Panc1 (cell line): ENCODE measurements at regions not wholly inside any gene's neighbourhood (a gene's known extent, or its start where the extent isn't known, plus 50 kb on each side); places are given as distances from the start of the nearest gene placed in this dataset.

Experiments used
- ATAC-seq: fragments of 200-7000 bp; cut with Tn5 transposase; 2 replicates; pipeline ENCODE4 v1.9.1; 2020; ENCODE audit warnings: mild to moderate bottlenecking, moderate library complexity
- BruUV-seq: library from RNA; stranded (reverse); fragments of 400-500 nt; replicated peaks from 2 replicates; lab custom pipeline; 2021; lab: Mats Ljungman, UMichigan
- CTCF ChIA-PET: fragments of 300-600 bp; sonication (Branson Sonifier 250); formaldehyde crosslinking; loops from one replicate; lab custom pipeline; 2022; ENCODE audit warnings: antibody characterized with exemption; lab: Charles Lee
- POLR2A ChIA-PET: fragments of 300-600 bp; sonication (Branson Sonifier 250); formaldehyde crosslinking; loops from one replicate; lab custom pipeline; 2022; ENCODE audit warnings: antibody characterized with exemption; lab: Charles Lee
- DNase-seq: peaks from one replicate; pipeline ENCODE4 v3.0.0-alpha.2; 2010; ENCODE audit warnings: low read depth, low spot score
- H3K27ac ChIP-seq: 2 replicates; pipeline ENCODE4 v1.5.1; 2011; ENCODE audit warnings: mild to moderate bottlenecking, low read length, inconsistent platforms
- H3K27me3 ChIP-seq: fragments of 200-500 bp; sonication (Bioruptor generic); 2 replicates; pipeline ENCODE4 v1.6.0; 2014; ENCODE audit warnings: low read length, inconsistent platforms; ENCODE audit not compliant: control insufficient read depth, insufficient read depth
- H3K36me3 ChIP-seq: fragments of 200-500 bp; sonication (Bioruptor generic); 2 replicates; pipeline ENCODE4 v1.5.1; 2014; ENCODE audit warnings: inconsistent platforms, mild to moderate bottlenecking, low read length, moderate library complexity; ENCODE audit not compliant: control insufficient read depth, insufficient read depth
- H3K4me1 ChIP-seq: 2 replicates; pipeline ENCODE4 v1.5.1; 2011; ENCODE audit warnings: inconsistent platforms, mild to moderate bottlenecking, low read length, moderate library complexity; ENCODE audit not compliant: control insufficient read depth, insufficient read depth
- H3K4me3 ChIP-seq, 2 experiments: 2 replicates each; pipeline ENCODE4 v1.5.1; 2011 to 2012; ENCODE audit warnings: low read depth in 2 of 2, low read length in 2 of 2, mild to moderate bottlenecking in 2 of 2, inconsistent platforms in 1 of 2, moderate library complexity in 1 of 2
- H3K9me3 ChIP-seq: fragments of 200-500 bp; sonication (Bioruptor generic); 2 replicates; pipeline ENCODE4 v1.5.1; 2014; ENCODE audit warnings: low read depth, mild to moderate bottlenecking, inconsistent platforms, low read length, moderate library complexity; ENCODE audit not compliant: control insufficient read depth, insufficient read depth
- POLR2AphosphoS5 ChIP-seq: IDR thresholded peaks from 2 replicates; pipeline ENCODE4 v1.6.1; 2012; ENCODE audit warnings: mild to moderate bottlenecking, low read depth, low read length, moderate library complexity
- SIN3A ChIP-seq: IDR thresholded peaks from 2 replicates; pipeline ENCODE4 v1.6.1; 2012; ENCODE audit warnings: low read depth, mild to moderate bottlenecking, low read length, moderate library complexity, borderline replicate concordance; ENCODE audit not compliant: insufficient read depth
- TCF7L2 ChIP-seq: IDR thresholded peaks from 2 replicates; pipeline ENCODE4 v1.6.1; 2011; ENCODE audit warnings: mild to moderate bottlenecking, low read depth, low read length, inconsistent platforms
- in situ Hi-C: cut with HindIII; loops from 2 replicates; pipeline ENCODE4 v1.10.0; 2016; ENCODE audit warnings: low sequenced_read_pairs, low pct_unique_long_range_greater_than_20kb
- intact Hi-C: fragments of 100-400 bp; cut with micrococcal nuclease; formaldehyde crosslinking; loops from one replicate; pipeline ENCODE4 v1.10.0; 2022; ENCODE audit not compliant: unreplicated experiment
- TF ChIP-seq, protein P1 (sequence below): fragments of 450-650 bp; IDR thresholded peaks from 2 replicates; pipeline ENCODE4 v1.5.1; 2017; ENCODE audit warnings: mild to moderate bottlenecking
- TF ChIP-seq, protein P2 (sequence below), 2 experiments: IDR thresholded peaks; 2 replicates each; pipeline ENCODE4 v1.6.1; 2011 to 2012; ENCODE audit warnings: low read depth in 2 of 2, control low read depth in 1 of 2, low read length in 1 of 2, mild to moderate bottlenecking in 1 of 2, moderate library complexity in 1 of 2; ENCODE audit not compliant: insufficient read depth in 1 of 2

DNA sequence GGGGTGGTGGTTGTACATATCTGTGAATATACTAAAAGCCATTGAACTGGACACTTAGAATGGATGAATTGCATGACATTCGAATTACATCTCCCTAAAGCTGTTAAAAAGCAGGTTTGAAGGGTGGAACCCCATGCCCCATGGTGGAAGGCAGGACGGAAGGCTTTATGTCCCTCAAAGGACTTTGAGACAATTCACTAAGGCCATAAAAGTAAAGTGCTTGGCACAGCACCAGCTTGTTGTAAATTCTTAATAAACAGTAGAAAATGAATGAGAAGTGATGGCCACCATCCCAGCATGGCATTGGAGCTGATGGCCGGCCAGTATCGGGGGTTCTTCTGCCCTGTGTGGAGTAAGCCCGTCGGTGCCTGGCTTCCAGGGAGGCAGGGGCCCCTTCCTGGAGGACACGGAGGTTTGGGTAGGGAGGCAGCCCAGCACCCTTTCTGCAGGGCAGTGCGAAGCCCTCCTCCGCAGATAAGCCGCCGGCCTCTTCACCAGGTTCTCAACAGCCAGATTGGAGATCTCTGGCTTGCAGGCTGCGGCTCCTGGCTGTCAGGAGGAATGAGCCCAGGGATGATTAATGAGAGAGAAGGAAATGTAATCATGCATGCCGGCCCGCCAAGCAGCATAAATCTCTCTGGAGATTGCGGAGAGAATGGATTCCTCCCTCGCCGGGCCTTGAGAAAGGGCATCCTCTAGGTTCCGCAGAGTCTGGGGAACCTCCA lies 346.9 kb downstream of the FOXL1 start:
- Histone ChIP-seq H3K9me3 (no peaks in the 10 kb centered on the region), H3K4me1 (no peaks in the 10 kb centered on the region), H3K27ac (no peak overlapping the region), H3K36me3 (no peaks in the 10 kb centered on the region), H3K4me3 (no peak overlapping the region), H3K27me3 (no peaks in the 10 kb centered on the region)
- BruUV-seq = no TSS peak
- TF ChIP-seq SIN3A = no peak
- TF ChIP-seq, protein P1, sequence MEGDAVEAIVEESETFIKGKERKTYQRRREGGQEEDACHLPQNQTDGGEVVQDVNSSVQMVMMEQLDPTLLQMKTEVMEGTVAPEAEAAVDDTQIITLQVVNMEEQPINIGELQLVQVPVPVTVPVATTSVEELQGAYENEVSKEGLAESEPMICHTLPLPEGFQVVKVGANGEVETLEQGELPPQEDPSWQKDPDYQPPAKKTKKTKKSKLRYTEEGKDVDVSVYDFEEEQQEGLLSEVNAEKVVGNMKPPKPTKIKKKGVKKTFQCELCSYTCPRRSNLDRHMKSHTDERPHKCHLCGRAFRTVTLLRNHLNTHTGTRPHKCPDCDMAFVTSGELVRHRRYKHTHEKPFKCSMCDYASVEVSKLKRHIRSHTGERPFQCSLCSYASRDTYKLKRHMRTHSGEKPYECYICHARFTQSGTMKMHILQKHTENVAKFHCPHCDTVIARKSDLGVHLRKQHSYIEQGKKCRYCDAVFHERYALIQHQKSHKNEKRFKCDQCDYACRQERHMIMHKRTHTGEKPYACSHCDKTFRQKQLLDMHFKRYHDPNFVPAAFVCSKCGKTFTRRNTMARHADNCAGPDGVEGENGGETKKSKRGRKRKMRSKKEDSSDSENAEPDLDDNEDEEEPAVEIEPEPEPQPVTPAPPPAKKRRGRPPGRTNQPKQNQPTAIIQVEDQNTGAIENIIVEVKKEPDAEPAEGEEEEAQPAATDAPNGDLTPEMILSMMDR = no peak
- TF ChIP-seq POLR2AphosphoS5 = no peak
- TF ChIP-seq, protein P2, sequence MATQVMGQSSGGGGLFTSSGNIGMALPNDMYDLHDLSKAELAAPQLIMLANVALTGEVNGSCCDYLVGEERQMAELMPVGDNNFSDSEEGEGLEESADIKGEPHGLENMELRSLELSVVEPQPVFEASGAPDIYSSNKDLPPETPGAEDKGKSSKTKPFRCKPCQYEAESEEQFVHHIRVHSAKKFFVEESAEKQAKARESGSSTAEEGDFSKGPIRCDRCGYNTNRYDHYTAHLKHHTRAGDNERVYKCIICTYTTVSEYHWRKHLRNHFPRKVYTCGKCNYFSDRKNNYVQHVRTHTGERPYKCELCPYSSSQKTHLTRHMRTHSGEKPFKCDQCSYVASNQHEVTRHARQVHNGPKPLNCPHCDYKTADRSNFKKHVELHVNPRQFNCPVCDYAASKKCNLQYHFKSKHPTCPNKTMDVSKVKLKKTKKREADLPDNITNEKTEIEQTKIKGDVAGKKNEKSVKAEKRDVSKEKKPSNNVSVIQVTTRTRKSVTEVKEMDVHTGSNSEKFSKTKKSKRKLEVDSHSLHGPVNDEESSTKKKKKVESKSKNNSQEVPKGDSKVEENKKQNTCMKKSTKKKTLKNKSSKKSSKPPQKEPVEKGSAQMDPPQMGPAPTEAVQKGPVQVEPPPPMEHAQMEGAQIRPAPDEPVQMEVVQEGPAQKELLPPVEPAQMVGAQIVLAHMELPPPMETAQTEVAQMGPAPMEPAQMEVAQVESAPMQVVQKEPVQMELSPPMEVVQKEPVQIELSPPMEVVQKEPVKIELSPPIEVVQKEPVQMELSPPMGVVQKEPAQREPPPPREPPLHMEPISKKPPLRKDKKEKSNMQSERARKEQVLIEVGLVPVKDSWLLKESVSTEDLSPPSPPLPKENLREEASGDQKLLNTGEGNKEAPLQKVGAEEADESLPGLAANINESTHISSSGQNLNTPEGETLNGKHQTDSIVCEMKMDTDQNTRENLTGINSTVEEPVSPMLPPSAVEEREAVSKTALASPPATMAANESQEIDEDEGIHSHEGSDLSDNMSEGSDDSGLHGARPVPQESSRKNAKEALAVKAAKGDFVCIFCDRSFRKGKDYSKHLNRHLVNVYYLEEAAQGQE (IDR thresholded peaks at IDR 0.05; ENCODE audit: insufficient read depth in 1 of 2, low read depth in 2 of 2, low read length in 1 of 2) = no peak
- no peak for ATAC-seq
- POLR2A ChIA-PET = no interaction called here
- in situ Hi-C loops (no loop called here), intact Hi-C loops (no loop called here)
- CTCF ChIA-PET = no interaction called here
- no peak for DNase-seq

DNA sequence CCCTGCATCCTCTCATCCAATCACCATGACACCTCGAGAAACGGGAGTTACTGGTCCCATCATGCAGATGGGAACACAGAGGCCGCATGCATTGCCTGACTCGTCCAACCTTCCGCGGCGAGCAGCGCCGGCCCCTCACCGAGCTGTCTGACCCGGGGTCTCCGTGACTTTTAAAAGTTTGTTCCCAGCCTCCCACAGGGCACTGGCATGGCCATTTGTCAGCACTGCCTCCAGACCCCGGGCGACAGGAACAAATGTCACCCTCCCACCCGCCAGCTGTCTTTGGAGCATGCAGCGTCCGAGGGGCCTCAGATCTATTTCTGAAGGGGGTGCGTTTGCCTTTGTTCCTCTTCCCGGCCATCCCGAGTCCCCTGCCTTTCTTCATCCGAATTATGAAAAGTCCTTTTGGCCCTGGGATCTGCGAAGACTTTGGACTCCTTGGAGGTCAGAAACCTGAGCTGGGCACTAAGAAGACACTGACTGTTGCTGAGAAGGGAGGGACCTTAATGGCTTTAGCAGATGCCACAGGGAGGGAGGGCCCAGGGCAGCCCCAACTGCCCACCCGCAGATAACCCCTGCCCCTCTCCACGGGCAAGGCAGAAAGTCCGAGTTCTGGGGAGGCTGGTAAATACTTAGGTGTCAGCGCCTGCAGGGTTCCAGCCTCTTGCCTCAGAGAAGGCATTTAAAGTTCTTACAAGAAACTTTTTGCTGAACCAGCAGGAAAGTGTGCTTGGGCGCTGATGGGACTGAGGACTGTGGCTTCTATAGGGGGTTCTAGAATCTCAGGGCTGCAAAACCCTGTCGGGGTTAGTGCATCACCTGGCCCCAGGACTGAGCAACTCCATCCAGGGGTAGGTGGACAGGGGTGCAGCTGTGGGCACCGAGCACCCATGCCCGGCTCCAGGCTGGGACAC lies 348.1 kb downstream of the FOXL1 start:
- CTCF ChIA-PET = no interaction called here
- in situ Hi-C loops = no loop called here

More for the DNA sequence above, 348.1 kb downstream of the FOXL1 start:
- ATAC-seq (no peak), DNase-seq (no peak)
- H3K27ac ChIP-seq = no peak overlapping the region
- POLR2A ChIA-PET = no interaction called here
- H3K4me3 ChIP-seq = no peak overlapping the region
- intact Hi-C loops = no loop called here
- H3K4me1 ChIP-seq = no peaks in the 10 kb centered on the region
- TF ChIP-seq TCF7L2 (no peak), POLR2AphosphoS5 (no peak), SIN3A (no peak)
- TF ChIP-seq, protein P1 = no peak
- TF ChIP-seq, protein P2 (IDR thresholded peaks at IDR 0.05; ENCODE audit: insufficient read depth in 1 of 2, low read depth in 2 of 2, low read length in 1 of 2) = no peak
- no peaks in the 10 kb centered on the region for H3K36me3 ChIP-seq
- no TSS peak for BruUV-seq
- no peaks in the 10 kb centered on the region for H3K9me3 ChIP-seq
- H3K27me3 ChIP-seq = no peaks in the 10 kb centered on the region
